ENCODE measurements at regions not wholly inside any gene's neighbourhood (a gene's known extent, or its start where the extent isn't known, plus 50 kb on each side); places are given as distances from the start of the nearest gene placed in this dataset.

DNA sequence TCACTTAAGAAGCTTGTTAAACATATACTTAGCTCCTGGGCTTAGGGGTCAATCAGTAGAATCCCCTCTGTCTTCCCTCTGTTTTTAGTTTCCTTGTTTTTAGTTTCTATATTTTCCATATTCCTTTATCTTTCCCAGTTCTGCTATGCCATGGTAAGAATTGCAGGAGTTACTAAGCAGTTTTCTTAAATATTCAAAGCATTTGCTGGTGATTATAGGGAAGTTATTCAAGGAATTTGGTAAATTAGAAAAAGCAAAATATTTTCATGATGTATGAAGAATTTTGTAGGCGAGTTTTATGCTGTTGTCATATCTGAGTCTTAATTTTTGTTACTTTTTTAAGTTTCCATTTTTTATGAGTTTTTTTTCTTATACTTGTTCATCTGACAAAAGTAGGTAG, 91.6 kb upstream of the NUDT6 start:
- Mint-ChIP-seq H3K4me1 (ENCODE audit: low read depth, unreplicated experiment) (peaks cover 4% of the 10 kb centered on the region), H3K27ac (ENCODE audit: unreplicated experiment) (no peak overlapping the region), H3K4me3 (ENCODE audit: unreplicated experiment) (no peak overlapping the region), H3K9me3 (ENCODE audit: unreplicated experiment) (peaks cover 12% of the 10 kb centered on the region), H3K27me3 (ENCODE audit: unreplicated experiment) (peaks cover 4% of the 10 kb centered on the region), H3K36me3 (ENCODE audit: unreplicated experiment) (peaks cover 10% of the 10 kb centered on the region)
- TF ChIP-seq, protein P1, sequence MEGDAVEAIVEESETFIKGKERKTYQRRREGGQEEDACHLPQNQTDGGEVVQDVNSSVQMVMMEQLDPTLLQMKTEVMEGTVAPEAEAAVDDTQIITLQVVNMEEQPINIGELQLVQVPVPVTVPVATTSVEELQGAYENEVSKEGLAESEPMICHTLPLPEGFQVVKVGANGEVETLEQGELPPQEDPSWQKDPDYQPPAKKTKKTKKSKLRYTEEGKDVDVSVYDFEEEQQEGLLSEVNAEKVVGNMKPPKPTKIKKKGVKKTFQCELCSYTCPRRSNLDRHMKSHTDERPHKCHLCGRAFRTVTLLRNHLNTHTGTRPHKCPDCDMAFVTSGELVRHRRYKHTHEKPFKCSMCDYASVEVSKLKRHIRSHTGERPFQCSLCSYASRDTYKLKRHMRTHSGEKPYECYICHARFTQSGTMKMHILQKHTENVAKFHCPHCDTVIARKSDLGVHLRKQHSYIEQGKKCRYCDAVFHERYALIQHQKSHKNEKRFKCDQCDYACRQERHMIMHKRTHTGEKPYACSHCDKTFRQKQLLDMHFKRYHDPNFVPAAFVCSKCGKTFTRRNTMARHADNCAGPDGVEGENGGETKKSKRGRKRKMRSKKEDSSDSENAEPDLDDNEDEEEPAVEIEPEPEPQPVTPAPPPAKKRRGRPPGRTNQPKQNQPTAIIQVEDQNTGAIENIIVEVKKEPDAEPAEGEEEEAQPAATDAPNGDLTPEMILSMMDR (IDR thresholded peaks at IDR 0.05; ENCODE audit: partially characterized antibody, unreplicated experiment) = no peak
- no peak for DNase-seq

DNA sequence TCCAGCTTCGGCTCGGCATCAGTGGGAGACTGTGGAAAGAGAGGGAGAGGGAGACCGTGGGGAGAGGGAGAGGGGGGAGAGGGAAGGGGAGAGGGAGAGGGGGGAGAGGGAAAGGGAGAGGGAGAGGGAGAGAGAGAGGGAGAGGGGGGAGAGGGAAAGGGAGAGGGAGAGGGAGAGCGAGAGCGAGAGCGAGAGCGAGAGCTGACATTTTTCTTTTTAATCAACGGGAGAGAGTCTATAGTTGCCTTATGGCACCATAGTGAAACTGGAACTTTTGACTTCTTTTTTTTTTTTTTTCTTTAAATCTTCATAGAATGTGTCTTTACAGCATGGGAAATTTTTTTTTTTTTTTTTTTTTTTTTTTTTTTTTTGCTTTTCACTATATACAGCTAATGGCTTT, 94.7 kb upstream of the NUDT6 start:
- no peak overlapping the region for H3K27ac Mint-ChIP-seq (ENCODE audit: unreplicated experiment)
- peaks cover 12% of the 10 kb centered on the region for H3K9me3 Mint-ChIP-seq (ENCODE audit: unreplicated experiment)
- peaks cover 5% of the 10 kb centered on the region for H3K36me3 Mint-ChIP-seq (ENCODE audit: unreplicated experiment)
- no peak for DNase-seq
- H3K4me3 Mint-ChIP-seq (ENCODE audit: unreplicated experiment) = no peak overlapping the region
- TF ChIP-seq, protein P1 (IDR thresholded peaks at IDR 0.05; ENCODE audit: partially characterized antibody, unreplicated experiment) = no peak
- peaks cover 4% of the 10 kb centered on the region for H3K4me1 Mint-ChIP-seq (ENCODE audit: low read depth, unreplicated experiment)
- peaks cover 4% of the 10 kb centered on the region for H3K27me3 Mint-ChIP-seq (ENCODE audit: unreplicated experiment)

DNA sequence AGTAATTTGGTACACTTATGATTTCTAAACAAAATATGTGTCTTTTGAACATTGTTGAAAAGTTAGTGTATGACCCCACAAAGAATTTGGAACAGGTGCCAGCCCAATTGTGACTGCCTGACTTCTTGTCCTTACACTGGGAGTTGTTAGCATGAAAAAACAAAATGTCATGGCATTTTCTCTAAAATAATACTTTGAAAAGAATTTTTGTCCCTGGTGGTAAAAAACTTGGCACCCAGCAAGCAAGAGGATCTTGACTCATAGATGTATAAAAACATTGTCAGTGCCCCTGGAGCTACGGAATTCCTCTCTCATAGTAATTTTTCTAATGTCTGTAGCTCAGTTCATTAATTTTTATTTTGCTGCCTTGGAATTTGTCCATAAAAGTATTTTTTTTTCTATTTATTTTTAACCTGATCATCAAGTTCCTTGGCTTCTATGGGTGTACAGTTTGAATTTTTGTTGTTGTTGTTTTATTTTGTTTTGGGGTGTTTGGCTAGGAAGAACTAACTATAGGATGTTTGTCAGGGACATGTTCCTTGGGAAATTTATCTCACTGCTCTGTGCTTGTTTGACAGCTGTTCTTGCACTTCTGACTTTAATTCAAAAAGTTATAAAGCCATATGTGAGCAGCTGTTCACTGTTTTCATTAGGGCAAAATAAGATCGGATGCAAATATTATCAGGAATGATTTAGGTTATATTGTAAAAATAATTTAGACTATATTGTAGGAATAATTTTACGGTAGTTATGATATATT, 95.4 kb upstream of the NUDT6 start:
- no peaks in the 10 kb centered on the region for H3K36me3 Mint-ChIP-seq (ENCODE audit: unreplicated experiment)
- no peak overlapping the region for H3K27ac Mint-ChIP-seq (ENCODE audit: unreplicated experiment)
- H3K27me3 Mint-ChIP-seq (ENCODE audit: unreplicated experiment) = peaks cover 4% of the 10 kb centered on the region
- peaks cover 9% of the 10 kb centered on the region for H3K9me3 Mint-ChIP-seq (ENCODE audit: unreplicated experiment)
- TF ChIP-seq, protein P1 (IDR thresholded peaks at IDR 0.05; ENCODE audit: partially characterized antibody, unreplicated experiment) = no peak
- peaks cover 4% of the 10 kb centered on the region for H3K4me1 Mint-ChIP-seq (ENCODE audit: low read depth, unreplicated experiment)
- DNase-seq = no peak
- H3K4me3 Mint-ChIP-seq (ENCODE audit: unreplicated experiment) = no peak overlapping the region

DNA sequence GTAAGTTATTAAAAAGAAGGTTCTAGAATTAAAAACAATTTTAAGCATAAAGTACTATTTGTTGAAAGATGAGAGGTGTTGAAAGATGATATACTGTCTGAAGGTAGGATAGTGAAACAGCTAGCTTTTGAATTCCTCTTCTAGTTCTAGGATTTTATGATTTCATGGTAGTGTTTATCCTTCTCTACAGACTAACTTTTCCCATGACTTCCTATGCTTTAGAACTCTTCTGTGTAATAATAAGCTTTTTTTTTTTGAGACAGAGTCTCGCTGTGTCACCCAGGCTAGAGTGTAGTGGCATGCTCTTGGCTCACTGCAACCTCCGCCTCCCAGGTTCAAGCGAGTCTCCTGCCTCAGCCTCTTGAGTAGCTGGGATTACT, 96.0 kb upstream of the NUDT6 start:
- DNase-seq = no peak

DNA sequence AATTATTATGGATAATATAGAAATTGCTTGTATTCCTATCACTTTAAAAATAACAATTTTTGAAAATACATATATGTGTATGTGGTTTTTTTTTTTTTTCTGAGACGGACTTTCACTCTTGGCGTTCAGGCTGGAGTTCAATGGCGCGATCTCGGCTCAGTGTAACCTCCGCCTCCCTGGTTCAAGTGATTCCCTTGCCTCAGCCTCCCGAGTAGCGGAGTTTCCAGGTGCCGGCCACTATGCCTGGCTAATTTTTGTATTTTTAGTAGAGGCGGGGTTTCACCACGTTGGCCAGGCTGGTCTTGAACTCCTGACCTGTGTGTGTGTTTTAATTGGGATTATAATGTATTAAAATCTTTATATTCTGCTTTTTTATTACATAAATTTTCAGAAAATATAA, 97.9 kb upstream of the NUDT6 start:
- Mint-ChIP-seq H3K4me3 (ENCODE audit: unreplicated experiment) (no peak overlapping the region), H3K36me3 (ENCODE audit: unreplicated experiment) (no peaks in the 10 kb centered on the region), H3K27ac (ENCODE audit: unreplicated experiment) (no peak overlapping the region), H3K9me3 (ENCODE audit: unreplicated experiment) (peaks cover 7% of the 10 kb centered on the region), H3K4me1 (ENCODE audit: low read depth, unreplicated experiment) (no peaks in the 10 kb centered on the region), H3K27me3 (ENCODE audit: unreplicated experiment) (peaks cover 4% of the 10 kb centered on the region)
- no peak for DNase-seq
- TF ChIP-seq, protein P1 (IDR thresholded peaks at IDR 0.05; ENCODE audit: partially characterized antibody, unreplicated experiment) = no peak

More for the DNA sequence above, 96.0 kb upstream of the NUDT6 start:
- Mint-ChIP-seq H3K4me1 (ENCODE audit: low read depth, unreplicated experiment) (peaks cover 4% of the 10 kb centered on the region), H3K27me3 (ENCODE audit: unreplicated experiment) (peaks cover 4% of the 10 kb centered on the region), H3K27ac (ENCODE audit: unreplicated experiment) (no peak overlapping the region), H3K9me3 (ENCODE audit: unreplicated experiment) (peaks cover 9% of the 10 kb centered on the region), H3K4me3 (ENCODE audit: unreplicated experiment) (no peak overlapping the region), H3K36me3 (ENCODE audit: unreplicated experiment) (no peaks in the 10 kb centered on the region)
- TF ChIP-seq, protein P1 (IDR thresholded peaks at IDR 0.05; ENCODE audit: partially characterized antibody, unreplicated experiment) = no peak
